ENCODE measurements at regions not wholly inside any gene's neighbourhood (a gene's known extent, or its start where the extent isn't known, plus 50 kb on each side); places are given as distances from the start of the nearest gene placed in this dataset.

DNA sequence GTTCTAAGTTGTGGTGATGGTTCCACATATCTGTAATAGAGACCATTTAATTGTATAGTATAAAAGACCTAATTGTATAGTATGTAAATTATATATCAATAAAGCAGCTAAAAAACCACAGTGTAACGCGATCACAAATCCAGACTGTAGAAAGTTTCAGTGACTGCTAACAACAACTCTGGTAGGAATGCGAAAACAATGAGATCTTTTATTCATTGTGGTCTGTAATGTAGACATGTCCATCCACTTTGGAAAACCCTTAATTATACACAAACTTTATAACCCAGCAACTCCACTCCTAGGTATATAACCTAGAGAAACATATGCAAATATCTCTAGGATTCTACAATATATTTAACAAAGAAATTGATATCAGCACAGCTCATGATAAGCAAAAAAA lies 549.5 kb downstream of the SLITRK1 start:
- DNase-seq (ENCODE audit: low read depth), result no peak

DNA sequence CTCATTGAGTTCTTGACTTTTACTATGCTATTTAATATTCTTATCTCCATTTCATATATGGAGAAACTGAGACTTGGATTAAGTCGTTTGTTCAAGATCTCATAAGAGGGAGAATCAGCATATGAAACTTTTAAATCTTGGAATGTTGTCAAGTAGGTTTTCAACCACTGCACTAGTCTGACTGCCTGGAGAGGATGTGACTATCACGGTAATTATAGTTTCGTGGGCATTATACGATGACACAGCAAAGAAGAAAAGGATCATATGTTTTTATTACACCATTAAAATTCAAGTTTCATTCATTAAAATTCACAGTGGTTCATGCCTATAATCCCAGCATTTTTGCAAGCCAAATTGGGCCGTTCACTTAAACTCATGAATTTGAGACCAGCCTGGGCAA lies 555.2 kb downstream of the SLITRK1 start:
- DNase-seq (ENCODE audit: low read depth), result no peak

DNA sequence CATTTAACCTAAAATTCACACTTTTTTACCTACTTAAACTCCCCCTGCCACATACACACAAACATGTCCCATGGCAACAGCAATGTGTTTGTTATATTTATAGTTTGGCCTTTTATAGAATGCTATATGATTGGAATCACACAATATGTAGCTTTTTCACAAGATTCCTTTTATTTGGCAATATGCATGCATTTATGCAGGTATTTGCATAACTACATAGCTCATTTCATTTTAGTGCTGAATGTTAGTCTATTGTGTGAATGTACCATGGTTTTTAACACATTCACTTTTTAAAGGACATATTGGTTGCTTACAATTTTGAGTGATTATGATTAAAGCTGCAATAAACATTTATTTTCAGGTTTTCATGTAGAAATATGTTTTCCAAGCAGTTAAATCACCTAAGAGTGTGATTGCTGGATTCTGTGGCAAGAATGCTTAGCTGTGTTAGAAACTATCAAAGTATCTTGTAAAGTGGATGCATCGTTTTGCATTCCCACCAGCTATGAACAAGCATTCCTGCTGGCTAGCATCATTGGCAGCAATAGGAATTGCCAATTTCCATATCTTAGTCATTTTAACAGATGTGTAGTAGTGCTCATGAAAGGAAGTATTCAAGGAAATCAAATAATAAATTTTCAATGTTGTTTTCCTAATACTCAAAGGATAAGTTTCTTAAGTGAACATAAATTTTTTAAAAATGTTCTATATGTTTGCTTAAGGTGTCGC lies 557.0 kb downstream of the SLITRK1 start:
- no peak for DNase-seq (ENCODE audit: low read depth)

DNA sequence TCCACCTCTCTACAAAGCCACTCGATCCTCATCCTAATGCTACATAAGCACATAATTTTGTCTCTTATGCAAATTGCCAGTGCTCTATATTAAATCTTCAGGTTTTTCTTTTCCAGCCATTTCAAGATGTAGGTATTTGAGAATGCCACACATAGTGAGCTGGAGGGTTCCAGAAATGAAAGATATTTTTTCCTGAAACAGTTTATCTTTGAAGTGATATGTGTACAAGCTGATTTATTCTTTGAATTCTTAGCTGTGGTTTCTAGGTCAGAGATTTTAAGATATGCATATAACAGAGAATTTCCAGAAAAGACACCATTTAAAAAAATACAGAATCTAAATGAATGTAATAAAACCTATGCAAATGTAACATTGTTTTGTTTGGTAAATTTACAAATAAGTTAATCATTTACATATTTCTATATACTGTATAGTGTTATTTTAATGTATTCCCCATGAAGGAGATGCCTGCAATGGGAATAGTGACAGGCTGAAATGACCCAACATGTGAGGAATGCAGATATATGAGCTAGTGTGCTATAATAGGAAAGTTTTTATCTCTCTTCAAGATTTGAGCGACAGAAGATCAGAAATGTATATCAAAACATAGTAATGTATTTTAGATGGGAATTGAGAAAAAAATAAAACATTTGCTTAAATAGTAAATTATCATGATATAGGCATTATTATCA lies 570.2 kb downstream of the SLITRK1 start:
- DNase-seq (ENCODE audit: low read depth), result no peak

DNA sequence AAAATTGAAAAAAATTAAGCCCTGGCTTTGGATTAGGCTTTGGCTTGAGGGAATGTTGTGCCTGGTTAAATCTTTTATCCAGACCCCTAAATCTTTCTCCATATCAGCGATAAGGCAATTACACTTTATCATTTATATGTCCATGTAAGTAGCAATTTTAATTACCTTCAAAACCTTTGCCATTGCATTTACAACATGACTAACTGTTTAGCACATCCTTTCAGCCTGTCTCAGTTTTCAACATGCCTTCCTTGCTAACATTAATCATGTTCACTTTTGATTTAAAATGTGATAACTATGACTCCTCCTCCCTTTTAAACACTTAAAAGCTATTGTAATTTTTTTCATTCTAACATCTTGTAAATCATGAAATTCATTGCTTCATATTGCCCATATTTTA lies 583.7 kb downstream of the SLITRK1 start:
- no peak for DNase-seq (ENCODE audit: low read depth)

DNA sequence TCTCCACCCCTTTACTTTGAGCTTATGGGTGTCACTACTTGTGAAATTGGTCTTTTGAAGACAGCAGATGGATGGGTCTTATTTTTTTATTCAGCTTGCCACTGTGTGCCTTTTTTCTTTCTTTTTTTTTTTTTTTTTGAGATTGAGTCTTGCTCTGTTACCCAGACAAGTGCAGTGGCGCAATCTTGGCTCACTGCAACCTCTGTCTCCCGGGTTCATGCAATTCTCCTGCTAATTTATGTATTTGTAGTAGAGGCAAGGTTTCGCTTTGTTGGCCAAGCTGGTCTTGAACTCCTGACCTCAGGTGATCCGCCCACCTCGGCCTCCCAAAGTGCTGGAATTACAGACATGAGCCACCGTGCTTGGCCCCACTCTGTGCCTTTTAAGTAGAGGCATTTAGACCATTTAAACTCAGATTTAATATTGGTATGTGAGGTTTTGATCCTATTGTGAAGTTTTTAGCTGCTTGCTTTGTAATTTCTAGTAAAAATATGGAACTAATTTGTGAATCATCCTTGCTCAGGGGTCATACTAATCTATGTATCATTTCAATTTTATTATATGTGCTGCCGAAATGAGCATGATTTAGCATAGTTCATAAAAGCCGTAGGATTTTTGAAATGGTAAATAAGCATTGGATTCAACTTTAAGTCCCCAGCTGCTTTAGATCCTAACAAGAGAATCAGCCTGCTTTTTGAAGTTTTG lies 584.5 kb downstream of the SLITRK1 start:
- DNase-seq (ENCODE audit: low read depth), result no peak

DNA sequence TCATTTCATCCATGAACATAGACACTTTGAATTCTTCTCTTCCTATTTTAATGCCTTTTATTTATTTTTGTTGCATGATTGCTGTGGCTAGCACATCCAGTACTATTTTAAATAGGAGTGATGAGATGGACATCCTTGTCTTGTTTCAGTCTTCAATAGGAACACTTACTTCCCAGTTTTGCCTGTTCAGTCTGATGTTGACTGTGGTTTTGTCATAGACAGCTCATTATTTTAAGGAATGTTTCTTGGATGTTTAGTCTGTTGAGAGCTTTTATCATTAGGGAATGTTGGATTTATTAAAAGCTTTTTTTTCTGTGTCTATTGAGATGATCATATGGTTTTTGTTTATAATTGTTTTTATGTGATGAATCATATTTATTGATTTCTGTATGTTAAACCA lies 586.6 kb downstream of the SLITRK1 start:
- DNase-seq (ENCODE audit: low read depth), result no peak

DNA sequence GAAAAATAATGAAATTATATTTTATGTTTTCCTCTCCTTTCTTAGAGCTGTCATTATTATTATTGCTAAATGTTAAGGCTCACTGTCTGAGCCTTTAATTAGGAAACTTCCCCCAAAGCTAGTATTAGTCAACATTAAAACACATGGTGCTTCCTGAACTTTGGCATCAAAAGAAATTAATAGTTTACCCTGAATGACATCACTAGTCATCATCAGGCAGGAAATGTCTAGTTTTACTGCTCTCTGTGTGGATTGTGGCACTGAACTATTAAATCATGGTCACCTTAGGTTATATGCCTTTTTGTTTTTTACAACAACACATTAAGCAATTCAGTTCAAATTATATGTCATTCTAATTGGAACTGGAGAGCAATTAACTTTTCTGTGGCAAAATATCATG lies 595.5 kb downstream of the SLITRK1 start:
- no peak for DNase-seq (ENCODE audit: low read depth)

DNA sequence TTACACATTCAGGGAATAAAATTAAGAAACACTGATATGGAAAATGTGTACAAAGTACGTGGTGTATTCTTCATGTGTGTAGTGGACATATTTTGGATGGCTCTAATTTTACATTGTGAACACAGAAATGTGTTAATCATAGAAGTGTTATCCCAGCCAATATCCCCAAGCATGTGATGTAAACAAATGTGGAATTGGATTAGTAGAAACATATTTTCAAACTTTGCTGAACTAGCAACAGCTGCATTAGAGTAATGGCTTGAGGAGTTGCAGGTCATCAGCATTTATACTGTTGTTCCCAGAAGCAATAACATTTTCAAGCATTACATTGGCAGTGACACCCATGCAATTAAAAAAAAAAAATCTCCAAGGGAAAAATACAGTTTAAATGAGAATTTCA lies 600.6 kb downstream of the SLITRK1 start:
- no peak for DNase-seq (ENCODE audit: low read depth)

DNA sequence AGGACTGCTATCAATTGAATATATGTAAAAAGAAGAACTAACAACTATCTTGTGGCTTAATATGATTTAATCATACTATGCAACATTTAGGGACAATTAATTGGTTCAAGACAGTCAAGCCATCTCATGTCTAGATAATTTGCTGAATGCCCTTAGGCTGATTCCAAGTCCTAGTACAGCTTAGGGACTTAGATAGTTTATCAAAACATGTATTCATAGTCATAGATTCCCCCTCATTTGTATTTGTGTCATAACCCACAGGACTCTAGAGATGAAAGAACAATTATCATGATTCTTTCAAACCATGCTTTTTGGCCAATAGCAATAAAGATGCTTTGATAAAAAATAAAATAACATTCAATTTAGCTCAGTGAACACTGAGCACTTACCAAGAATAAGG lies 607.6 kb downstream of the SLITRK1 start:
- DNase-seq (ENCODE audit: low read depth), result no peak

DNA sequence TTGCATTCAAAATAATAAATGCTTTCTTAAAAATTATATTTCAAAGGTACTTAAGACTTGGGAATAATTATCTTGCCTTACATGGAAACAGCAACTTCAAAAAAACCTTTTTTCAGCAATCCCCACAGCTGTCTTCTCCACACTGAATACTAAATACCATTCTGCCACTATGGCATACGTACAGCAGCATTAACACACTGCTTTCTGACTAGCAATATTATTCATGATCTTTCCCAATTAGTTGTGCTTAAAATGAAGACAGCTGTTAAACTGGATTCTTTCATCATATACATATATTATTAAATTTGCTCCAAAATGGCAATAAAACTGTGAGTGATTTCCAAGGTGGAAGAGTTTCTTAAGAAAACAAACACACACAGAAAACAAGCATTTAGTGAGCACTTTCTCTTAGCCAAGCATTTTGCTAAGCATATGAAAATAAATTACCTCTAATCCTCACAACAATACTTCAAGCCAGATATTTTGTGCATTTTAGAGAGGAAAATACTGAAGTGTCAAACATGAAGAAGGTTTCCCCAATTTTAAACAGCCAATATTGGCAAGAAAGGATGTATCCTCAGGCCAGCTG lies 609.5 kb downstream of the SLITRK1 start:
- no peak for DNase-seq (ENCODE audit: low read depth)

DNA sequence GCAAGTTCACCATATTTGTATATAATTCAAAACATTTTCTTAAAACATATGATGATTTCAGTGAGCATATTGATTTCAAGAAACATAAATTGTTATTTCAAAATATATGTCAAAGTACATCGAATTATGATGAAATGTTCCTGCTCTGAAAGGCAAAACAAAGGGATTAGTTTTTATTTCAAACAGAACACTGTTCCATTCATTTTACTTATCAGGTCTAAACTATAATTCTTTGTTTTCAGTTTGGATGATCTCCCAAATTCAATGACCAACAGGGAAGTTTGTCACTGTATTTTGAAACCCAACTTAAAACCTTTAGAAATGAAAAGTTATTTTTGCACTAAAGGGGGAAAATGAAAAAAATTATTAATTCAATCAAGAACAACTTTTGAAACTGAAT lies 610.2 kb downstream of the SLITRK1 start:
- DNase-seq (ENCODE audit: low read depth), result no peak

DNA sequence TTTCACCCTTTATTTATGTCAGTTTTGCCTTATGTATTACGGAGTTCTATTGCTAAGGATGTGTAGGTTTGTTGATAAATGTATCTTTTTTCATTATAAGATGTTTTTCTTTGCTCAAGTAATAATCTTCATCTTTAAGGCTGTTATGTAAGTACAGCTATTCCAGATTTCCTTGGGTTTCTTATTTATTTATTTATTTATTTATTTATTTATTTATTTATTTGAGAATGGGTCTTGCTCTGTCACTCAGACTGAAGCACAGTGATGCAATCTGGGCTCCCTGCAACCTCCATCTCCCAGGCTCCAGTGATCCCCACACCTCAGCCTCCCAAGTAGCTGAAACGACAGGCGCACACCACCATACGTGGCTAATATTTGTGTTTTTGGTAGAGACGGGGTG lies 617.0 kb downstream of the SLITRK1 start:
- DNase-seq (ENCODE audit: low read depth), result no peak

DNA sequence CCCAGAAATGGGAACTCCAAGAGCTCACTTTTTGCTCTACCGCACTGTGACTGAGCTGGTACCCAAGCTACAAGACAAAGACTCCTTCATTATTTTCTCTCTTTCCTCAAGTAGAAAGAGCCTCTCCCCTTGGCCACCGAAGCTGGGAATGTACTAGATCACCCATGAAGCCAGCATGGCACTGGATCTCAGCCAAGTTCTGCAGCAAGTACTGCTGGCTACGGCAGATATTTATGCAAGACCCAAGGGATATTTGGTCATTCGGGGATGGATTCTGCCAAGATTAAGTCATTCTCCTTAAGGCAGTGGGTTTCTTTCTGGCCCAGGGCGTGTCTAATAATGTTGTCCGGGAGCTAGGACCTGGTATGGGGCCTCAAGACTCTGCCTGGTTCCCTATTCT lies 633.5 kb downstream of the SLITRK1 start:
- DNase-seq (ENCODE audit: low read depth), result no peak

DNA sequence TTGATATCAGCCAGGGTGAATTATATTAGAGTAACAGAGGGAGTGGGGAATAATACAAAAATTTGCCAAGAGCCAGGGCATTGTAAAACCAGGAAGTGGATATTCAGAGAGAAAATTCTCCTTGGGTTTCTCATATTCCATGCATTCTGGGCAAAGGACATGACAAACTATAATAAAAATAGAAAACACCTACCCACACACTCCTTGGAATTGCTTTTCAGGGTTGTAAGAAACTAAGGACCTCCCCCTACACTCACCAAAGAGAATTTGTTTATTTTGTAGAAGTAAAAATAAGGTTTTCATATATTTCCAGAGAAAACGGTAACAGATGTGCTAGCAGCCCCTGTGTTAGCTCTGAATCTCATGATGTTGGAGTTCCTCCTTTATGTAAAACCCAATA lies 649.6 kb downstream of the SLITRK1 start:
- DNase-seq (ENCODE audit: low read depth), result no peak

DNA sequence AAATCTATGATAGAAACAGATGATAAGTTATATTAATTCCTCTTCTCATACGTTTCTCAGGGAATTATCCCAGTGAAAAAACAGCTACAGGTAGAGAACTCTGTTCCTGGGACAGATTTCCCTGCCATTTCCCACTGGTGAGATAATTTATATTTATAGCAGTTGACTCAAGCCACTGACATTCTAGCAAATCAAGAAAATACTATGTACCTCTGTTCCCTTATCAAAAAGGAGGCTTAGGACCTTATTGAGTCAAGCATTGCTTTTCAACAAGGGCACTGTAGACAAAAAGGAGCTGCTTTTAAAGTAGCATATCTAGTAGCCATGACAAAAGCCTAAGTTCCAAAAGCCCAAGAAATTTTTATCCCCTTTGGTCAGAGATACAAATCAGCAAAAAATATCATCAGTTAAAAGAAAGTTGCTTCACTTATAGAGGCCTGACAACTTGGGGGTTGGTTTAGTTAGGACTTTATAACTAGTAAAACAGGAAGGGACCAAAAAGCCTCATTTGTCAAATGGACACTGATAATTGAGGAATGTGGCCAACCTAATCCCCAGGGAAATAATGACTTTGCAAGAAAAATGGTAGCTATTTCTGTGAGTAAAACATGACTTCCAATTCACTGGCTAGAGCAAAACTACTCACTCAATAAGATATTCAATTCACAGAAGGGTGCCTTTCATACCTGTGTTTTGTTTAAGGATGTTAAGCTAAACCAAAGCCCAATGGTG lies 652.5 kb downstream of the SLITRK1 start:
- no peak for DNase-seq (ENCODE audit: low read depth)

DNA sequence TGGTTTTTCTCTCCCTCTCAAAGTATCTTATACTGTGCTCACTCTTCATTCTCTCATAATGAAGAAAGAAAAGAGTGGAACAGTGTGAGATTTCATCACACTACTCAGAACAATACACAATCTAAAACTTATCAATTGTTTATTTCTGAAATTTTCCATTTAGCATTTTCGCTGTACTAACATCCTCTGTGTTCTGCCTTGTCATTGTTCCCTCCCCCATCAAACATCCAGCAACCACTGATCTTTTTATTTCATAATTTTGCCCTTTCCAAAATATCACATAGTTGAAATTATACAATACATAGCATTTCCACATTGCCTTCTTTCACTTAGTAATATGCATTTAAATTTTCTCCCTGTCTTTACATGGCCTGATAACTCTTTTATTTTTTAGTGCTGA lies 658.7 kb downstream of the SLITRK1 start:
- DNase-seq (ENCODE audit: low read depth), result no peak

DNA sequence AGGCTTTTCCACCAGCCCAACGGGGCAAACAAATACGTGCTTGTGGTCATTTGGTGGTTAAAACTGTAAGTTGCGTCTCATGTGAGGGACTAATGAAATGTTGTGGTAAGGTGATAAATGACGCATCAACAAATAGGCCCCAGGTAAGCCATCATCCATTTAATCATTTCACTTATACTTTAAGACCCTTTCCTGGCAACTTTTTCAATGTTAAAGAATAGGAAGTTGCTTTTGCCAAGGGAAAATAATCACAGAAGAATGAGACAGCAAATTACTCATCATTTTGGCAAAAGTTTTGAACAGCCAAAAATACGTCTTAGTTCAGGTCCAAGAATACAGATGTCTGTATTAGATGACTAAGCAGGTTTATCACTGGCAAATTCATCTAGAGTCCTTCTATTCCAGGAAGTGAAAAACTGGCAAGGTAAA lies 660.4 kb downstream of the SLITRK1 start:
- no peak for DNase-seq (ENCODE audit: low read depth)

DNA sequence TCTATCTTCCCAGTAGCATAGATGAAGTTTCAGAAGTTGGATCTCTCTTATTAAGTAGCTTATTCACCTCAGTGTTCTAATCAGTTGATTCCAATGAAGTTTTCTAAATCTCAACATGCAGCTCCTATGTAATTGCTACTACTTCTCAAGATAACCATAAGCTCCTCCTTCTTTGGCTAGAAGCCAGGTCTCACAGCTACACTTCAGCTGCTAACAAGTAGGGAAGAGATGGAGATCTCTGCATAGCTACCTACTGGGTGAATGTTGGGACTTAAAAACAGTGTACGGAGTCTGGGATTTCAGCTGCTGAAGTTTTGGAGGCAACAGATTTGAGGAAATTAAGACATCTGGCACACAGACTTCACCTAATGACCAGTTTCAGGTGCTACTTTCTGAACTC lies 661.0 kb downstream of the SLITRK1 start:
- DNase-seq (ENCODE audit: low read depth), result no peak

DNA sequence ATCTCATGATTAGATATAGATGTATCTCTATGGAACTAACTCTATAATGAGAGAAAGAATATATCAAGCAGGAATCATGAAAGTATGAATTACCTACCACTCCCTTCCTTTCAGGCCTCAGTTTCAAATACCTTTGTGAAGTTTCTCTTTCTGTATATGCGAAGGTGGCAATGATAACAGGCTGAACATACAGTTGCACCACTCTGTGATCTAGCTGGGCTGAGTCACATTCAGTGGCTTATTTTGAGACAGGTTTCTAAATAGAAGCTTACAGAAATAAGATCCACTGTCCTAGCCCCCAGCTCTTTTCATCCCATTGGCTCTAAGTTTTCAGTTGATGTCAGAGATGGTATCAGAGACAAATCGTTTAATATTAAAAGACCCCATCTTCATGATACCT lies 662.0 kb downstream of the SLITRK1 start:
- no peak for DNase-seq (ENCODE audit: low read depth)

DNA sequence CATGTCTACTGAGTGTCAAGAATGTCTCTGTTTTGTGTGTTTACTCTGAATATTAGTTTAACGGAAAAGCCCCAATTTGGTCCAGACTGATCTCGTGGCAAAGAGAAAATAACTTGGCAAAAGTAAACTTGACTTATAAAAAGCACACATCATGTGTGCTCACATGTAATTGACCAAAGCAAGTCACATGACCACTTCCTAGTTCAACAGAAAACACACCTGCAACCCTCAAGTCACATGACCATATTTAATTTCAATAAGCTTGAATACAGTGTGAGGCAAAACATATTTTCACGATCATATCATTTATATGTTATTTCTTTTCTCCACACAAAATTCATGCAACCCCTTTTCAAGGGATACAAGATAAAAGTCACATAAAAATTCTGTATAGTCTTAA lies 662.4 kb downstream of the SLITRK1 start:
- DNase-seq (ENCODE audit: low read depth), result no peak
